T-helper 2 cell treated with Interferon-gamma antibody and Interleukin-4, amounts not matched to agents 5 μg/mL and 100 μg/mL, for 36 hours (primary cell): ENCODE measurements at regions not wholly inside any gene's neighbourhood (a gene's known extent, or its start where the extent isn't known, plus 50 kb on each side); places are given as distances from the start of the nearest gene placed in this dataset.
"Not testable (repeated sequence)": the region's sequence is repeated elsewhere in the genome, so short reads cannot be mapped to it uniquely, and the experiment has no call there.

ENCODE experiments used
- DNase-seq: peaks from one replicate; pipeline ENCODE4 v3.0.0; 2021; ENCODE audit warnings: low spot score
- H3K27ac Mint-ChIP-seq: one replicate; pipeline ENCODE4 v1.8.0; 2021; ENCODE audit warnings: mild to moderate bottlenecking, mixed read lengths
- H3K27me3 Mint-ChIP-seq: one replicate; pipeline ENCODE4 v1.8.0; 2021; ENCODE audit warnings: low read depth, mixed read lengths
- H3K36me3 Mint-ChIP-seq: one replicate; pipeline ENCODE4 v1.8.0; 2021; ENCODE audit warnings: low read depth, mixed read lengths
- H3K4me1 Mint-ChIP-seq: one replicate; pipeline ENCODE4 v1.8.0; 2021; ENCODE audit warnings: low read depth, mixed read lengths
- H3K4me3 Mint-ChIP-seq: one replicate; pipeline ENCODE4 v1.8.0; 2022; ENCODE audit warnings: mild to moderate bottlenecking, moderate library complexity, mixed read lengths
- H3K9me3 Mint-ChIP-seq: one replicate; pipeline ENCODE4 v1.8.0; 2021; ENCODE audit warnings: mixed read lengths

DNA sequence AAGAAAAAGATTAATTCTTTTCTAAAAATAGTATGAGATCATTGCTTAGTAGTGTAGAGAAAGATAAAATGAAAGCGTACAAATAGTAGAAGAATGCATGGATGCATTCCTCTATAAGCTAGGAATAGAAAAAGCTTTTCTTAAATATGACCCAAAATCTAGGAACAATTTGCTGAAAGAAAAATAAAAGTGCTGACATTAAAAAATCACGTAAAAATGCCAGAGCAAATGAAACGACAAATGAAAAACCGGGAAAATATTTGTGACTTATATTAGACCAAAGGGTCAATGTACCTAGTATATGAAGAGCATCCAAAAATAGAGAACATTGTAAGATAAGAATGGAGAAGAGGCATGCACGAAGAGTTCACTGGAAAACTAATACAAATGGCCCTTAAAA is 149.5 kb upstream of the MON1B start:
- Mint-ChIP-seq H3K36me3 (no peaks in the 10 kb centered on the region), H3K27ac (no peak overlapping the region), H3K27me3 (no peaks in the 10 kb centered on the region), H3K4me3 (no peak overlapping the region), H3K9me3 (no peaks in the 10 kb centered on the region), H3K4me1 (no peaks in the 10 kb centered on the region)
- DNase-seq = no peak

DNA sequence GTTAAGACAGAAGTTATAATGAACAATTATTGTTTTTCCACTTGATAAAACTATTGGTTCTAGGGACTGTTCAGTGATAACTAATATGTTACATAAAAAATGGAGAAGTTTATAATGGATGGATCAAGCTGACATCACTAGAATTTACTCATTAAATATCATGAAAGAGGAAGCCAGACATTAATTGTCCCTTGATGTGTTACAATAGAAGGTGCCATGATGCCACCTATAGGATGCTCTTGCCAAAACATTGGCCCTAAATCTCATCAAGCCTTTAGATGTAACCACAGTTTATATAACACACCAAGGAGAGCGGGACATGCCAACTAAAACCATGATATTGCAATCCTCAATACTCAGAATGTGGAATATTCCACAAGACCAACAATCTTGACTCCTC is 147.9 kb upstream of the MON1B start:
- no peaks in the 10 kb centered on the region for H3K9me3 Mint-ChIP-seq
- H3K27me3 Mint-ChIP-seq = no peaks in the 10 kb centered on the region
- H3K27ac Mint-ChIP-seq = no peak overlapping the region
- no peak for DNase-seq
- H3K4me1 Mint-ChIP-seq = no peaks in the 10 kb centered on the region
- H3K36me3 Mint-ChIP-seq = no peaks in the 10 kb centered on the region
- H3K4me3 Mint-ChIP-seq = no peak overlapping the region

DNA sequence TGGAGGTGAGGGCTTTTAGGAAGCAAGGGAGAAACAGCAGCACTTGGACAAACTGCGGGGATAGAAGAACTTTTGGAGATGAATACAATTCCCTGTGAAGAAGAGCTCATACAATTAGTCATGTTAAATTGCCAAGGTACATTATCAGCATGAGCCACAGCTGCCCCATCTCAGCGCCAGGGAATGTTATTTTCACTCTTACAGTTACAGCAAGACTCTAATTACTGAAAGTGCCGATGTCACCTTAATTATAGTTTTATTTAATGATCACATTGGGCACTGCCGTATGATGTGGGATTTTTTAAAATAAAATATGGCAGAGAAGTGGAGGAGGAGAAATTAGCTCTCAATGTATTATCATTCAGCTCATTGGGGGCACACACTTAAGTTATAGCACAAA is 144.8 kb upstream of the MON1B start:
- DNase-seq = no peak
- Mint-ChIP-seq H3K27ac (no peak overlapping the region), H3K27me3 (no peaks in the 10 kb centered on the region), H3K9me3 (no peaks in the 10 kb centered on the region), H3K4me1 (no peaks in the 10 kb centered on the region), H3K4me3 (no peak overlapping the region), H3K36me3 (no peaks in the 10 kb centered on the region)

DNA sequence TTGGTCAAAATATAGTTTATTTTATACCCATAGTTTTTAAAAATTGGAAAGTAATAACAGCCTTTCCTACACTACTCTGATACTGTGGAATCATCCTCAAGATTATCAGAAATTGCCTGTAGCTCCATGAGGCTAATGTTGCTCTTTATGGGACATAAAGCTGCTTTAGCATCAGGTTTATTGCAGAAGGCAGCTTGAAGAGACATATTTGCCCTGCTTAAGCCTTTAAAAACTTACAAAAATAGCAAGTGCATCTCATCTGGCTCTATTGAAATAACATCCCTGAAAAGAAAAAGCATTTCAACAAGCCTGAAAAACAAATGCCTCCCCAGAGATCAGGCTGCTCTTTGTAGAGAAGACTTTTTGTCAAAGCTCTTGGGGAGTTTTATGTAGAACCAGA is 142.9 kb upstream of the MON1B start:
- Mint-ChIP-seq H3K36me3 (no peaks in the 10 kb centered on the region), H3K4me3 (no peak overlapping the region), H3K9me3 (no peaks in the 10 kb centered on the region), H3K27ac (no peak overlapping the region), H3K27me3 (no peaks in the 10 kb centered on the region), H3K4me1 (no peaks in the 10 kb centered on the region)
- no peak for DNase-seq

GRCh38 chr16:77049577-77049976 is 141.4 kb upstream of the MON1B start:
- Mint-ChIP-seq H3K4me3 (no peak overlapping the region), H3K4me1 (no peaks in the 10 kb centered on the region), H3K27ac (no peak overlapping the region), H3K27me3 (no peaks in the 10 kb centered on the region), H3K9me3 (no peaks in the 10 kb centered on the region), H3K36me3 (no peaks in the 10 kb centered on the region)
- no peak for DNase-seq

GRCh38 chr16:77056597-77056996 is 134.4 kb upstream of the MON1B start:
- H3K4me1 Mint-ChIP-seq, H3K27ac Mint-ChIP-seq, DNase-seq, H3K27me3 Mint-ChIP-seq, H3K9me3 Mint-ChIP-seq, H3K4me3 Mint-ChIP-seq, H3K36me3 Mint-ChIP-seq: not testable (repeated sequence)

- Mint-ChIP-seq H3K27me3 (no peaks in the 10 kb centered on the region), H3K27ac (no peak overlapping the region), H3K36me3 (no peaks in the 10 kb centered on the region), H3K4me1 (no peaks in the 10 kb centered on the region), H3K9me3 (no peaks in the 10 kb centered on the region), H3K4me3 (no peak overlapping the region)
- DNase-seq = no peak
These were observed 133.7 kb upstream of the MON1B start for GRCh38 chr16:77057161-77057774.

GRCh38 chr16:77059446-77059845 is 131.5 kb upstream of the MON1B start:
- no peaks in the 10 kb centered on the region for H3K36me3 Mint-ChIP-seq
- H3K4me3 Mint-ChIP-seq = no peak overlapping the region
- no peak for DNase-seq
- no peaks in the 10 kb centered on the region for H3K27me3 Mint-ChIP-seq
- no peaks in the 10 kb centered on the region for H3K9me3 Mint-ChIP-seq
- H3K27ac Mint-ChIP-seq = no peak overlapping the region
- no peaks in the 10 kb centered on the region for H3K4me1 Mint-ChIP-seq

GRCh38 chr16:77060614-77061013 is 130.4 kb upstream of the MON1B start:
- no peaks in the 10 kb centered on the region for H3K36me3 Mint-ChIP-seq
- H3K4me3 Mint-ChIP-seq = no peak overlapping the region
- H3K27me3 Mint-ChIP-seq = no peaks in the 10 kb centered on the region
- H3K9me3 Mint-ChIP-seq = no peaks in the 10 kb centered on the region
- H3K27ac Mint-ChIP-seq = no peak overlapping the region
- no peaks in the 10 kb centered on the region for H3K4me1 Mint-ChIP-seq
- DNase-seq = no peak

DNA sequence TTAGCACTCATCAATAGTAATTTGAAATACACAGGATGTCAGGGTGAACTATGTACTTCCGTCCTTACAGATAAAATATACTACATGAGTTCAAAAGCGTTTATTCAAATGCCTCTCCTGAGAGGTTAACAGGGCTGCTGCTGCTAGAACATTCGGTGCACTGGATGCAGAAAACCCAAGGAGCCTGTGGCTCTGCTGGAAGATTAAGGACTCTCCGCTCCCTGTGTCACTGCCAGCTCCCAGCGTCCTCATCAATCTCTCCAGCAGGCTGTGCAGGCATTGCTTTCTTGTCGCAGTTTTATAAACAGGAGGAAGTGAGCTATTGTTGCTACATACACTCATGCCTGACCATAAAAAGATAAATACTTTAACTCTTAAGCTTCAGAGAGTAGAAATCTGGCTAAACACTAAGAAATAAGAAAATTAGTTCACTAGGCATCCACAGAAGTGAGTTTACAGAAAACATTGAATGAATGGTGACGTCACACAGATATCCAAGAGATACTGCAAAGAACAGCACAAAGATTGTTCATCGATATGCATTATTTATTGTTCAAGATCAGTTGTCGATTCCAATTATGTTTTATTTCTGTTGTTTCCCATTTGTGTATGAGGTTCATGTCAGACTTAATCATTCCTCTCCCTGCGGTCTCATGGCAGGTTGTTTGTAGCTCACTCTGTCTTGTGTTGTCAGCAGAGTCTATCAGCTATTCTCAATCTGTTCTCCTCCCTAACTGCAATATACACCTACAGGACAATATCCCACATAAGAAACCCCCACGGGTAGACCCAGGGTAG is 127.9 kb upstream of the MON1B start:
- no peak for DNase-seq
- Mint-ChIP-seq H3K4me1 (no peaks in the 10 kb centered on the region), H3K4me3 (no peak overlapping the region), H3K9me3 (no peaks in the 10 kb centered on the region), H3K36me3 (no peaks in the 10 kb centered on the region), H3K27me3 (no peaks in the 10 kb centered on the region), H3K27ac (no peak overlapping the region)

- DNase-seq = no peak
- Mint-ChIP-seq H3K27me3 (no peaks in the 10 kb centered on the region), H3K9me3 (no peaks in the 10 kb centered on the region), H3K36me3 (no peaks in the 10 kb centered on the region), H3K4me1 (no peaks in the 10 kb centered on the region), H3K27ac (no peak overlapping the region), H3K4me3 (no peak overlapping the region)
These were observed 127.3 kb upstream of the MON1B start for GRCh38 chr16:77063676-77064016.

DNA sequence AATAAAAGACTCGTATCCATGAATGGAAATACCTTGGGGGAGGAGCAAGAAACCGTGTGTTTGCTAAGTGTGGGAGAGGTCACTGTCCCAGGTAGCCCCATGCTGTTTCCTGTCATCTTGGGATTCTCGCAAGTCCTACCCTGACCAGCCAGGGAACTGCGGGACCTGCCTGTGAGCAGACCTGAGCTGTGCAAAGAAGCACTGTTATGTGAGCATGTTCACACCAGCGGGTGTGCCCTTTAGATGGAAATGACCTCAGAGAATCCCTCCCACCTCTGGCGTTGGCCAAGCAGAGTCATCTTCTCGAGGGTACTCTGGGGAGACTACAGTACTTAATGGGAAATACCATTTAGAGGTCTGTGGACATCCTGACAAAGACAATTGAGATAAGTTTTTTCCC is 127.0 kb upstream of the MON1B start:
- H3K4me1 Mint-ChIP-seq = no peaks in the 10 kb centered on the region
- H3K4me3 Mint-ChIP-seq = no peak overlapping the region
- no peaks in the 10 kb centered on the region for H3K27me3 Mint-ChIP-seq
- DNase-seq = no peak
- no peak overlapping the region for H3K27ac Mint-ChIP-seq
- H3K9me3 Mint-ChIP-seq = no peaks in the 10 kb centered on the region
- H3K36me3 Mint-ChIP-seq = no peaks in the 10 kb centered on the region

DNA sequence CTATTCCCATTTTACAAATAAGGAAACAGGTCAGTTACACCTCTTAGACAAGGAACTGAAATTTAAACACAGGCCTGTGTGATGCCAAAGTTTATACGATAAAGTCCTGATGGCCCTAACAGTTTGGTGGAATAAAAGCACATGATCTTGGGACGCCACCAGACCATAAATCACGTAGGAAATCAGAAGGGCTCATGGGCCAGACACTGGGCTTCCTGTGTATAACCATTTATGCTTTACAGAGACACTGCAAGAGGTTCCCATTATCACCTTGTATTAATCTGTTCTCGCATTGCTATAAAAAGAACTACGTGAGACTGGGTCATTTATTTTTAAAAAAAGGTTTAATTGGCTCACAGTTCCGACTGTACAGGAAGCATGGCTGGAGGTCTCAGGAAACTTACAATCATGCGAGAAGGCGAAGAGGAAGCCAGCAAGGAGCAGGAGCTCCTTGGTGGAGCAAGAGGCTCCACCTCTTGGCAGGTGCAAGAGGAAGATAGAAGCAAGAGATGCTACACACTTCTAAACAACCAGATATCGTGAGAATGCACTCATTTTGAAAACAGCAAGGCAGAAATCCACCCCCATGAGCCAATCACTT is 124.0 kb upstream of the MON1B start:
- H3K36me3 Mint-ChIP-seq = no peaks in the 10 kb centered on the region
- no peaks in the 10 kb centered on the region for H3K4me1 Mint-ChIP-seq
- H3K9me3 Mint-ChIP-seq = no peaks in the 10 kb centered on the region
- H3K4me3 Mint-ChIP-seq = no peak overlapping the region
- H3K27me3 Mint-ChIP-seq = no peaks in the 10 kb centered on the region
- no peak overlapping the region for H3K27ac Mint-ChIP-seq
- no peak for DNase-seq

GRCh38 chr16:77067900-77068299 is 123.1 kb upstream of the MON1B start:
- Mint-ChIP-seq H3K27ac (no peak overlapping the region), H3K4me1 (no peaks in the 10 kb centered on the region), H3K36me3 (no peaks in the 10 kb centered on the region), H3K27me3 (no peaks in the 10 kb centered on the region), H3K4me3 (no peak overlapping the region), H3K9me3 (no peaks in the 10 kb centered on the region)
- no peak for DNase-seq

GRCh38 chr16:77068402-77068801 is 122.6 kb upstream of the MON1B start:
- DNase-seq = no peak
- no peaks in the 10 kb centered on the region for H3K27me3 Mint-ChIP-seq
- no peak overlapping the region for H3K4me3 Mint-ChIP-seq
- H3K4me1 Mint-ChIP-seq = no peaks in the 10 kb centered on the region
- H3K9me3 Mint-ChIP-seq = no peaks in the 10 kb centered on the region
- no peak overlapping the region for H3K27ac Mint-ChIP-seq
- H3K36me3 Mint-ChIP-seq = no peaks in the 10 kb centered on the region
